Heart left ventricle (tissue), 13 donors: ENCODE measurements at regions not wholly inside any gene's neighbourhood (a gene's known extent, or its start where the extent isn't known, plus 50 kb on each side); places are given as distances from the start of the nearest gene placed in this dataset.
"Not testable (repeated sequence)": the region's sequence is repeated elsewhere in the genome, so short reads cannot be mapped to it uniquely, and the experiment has no call there.

ENCODE experiments used
- POLR2A ChIP-seq, 2 donors: fragments of 450-650 bp; IDR thresholded peaks; one replicate each; pipeline ENCODE4 v1.6.1; 2017; ENCODE audit warnings: antibody characterized with exemption in 2 of 2, mild to moderate bottlenecking in 2 of 2, moderate library complexity in 2 of 2
- TF ChIP-seq, protein P1 (sequence below), 12 donors: fragments of 200-600 bp; sonication (generic) in 4 of 12; IDR thresholded peaks; one replicate each; pipeline versions ENCODE4 v1.5.0 to v1.8.0; 2018 to 2022; ENCODE audit warnings: antibody characterized with exemption in 12 of 12, mild to moderate bottlenecking in 5 of 12
- donor health status: ischemic (EF 13 %, LVEDD 7.1; RV severe dilation, severe dysfunction).
- donor health status: DM: no; HTN: yes; CAD: no.
- donor health status: DM: no; HTN: no; CAD: no.
- donor health status: ischemic (EF 25% LVEDD 6.9; RV normal size, moderate dysfunction).
- donor health status: ischemic (EF 25% LVEDD 5.7; RV mildly dilated, moderate dysfunction).
- donor health status: ischemic (EF 35%, LVEDD 5.7; RV mildly dilated, moderate dysfunction).
- donor health status: nonischemic (EF 11% LVEDD 7.7; RV severe dilation, severe dysfunction).
- donor health status: DM: yes; HTN: yes; CAD: no.
- donor health status: PGD.
- donor health status: ischemic (EF 29% LVEDD 5.4; RV normal size, mild dysfunction).
- donor health status: nonischemic (EF 23%, LVEDD 6.1; RV moderate dilation, normal function).

DNA sequence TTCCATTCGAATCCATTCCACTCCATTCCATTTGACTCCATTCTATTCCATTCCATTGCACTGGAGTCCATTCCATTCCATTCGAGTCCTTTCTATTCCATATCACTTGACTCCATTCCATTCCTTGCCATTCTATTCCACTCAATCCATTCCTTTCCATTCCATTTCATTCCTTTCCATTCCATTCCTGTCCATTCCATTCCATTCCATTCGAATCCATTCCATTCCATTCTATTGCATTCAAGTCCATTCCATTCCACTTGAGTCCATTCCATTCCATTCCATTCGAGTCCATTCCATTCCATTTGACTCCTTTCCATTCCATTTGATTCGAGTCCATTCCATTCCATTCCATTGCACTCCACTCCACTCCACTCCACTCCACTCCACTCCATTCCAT lies 4798.0 kb upstream of the OR11H1 start:
- TF ChIP-seq, protein P1, sequence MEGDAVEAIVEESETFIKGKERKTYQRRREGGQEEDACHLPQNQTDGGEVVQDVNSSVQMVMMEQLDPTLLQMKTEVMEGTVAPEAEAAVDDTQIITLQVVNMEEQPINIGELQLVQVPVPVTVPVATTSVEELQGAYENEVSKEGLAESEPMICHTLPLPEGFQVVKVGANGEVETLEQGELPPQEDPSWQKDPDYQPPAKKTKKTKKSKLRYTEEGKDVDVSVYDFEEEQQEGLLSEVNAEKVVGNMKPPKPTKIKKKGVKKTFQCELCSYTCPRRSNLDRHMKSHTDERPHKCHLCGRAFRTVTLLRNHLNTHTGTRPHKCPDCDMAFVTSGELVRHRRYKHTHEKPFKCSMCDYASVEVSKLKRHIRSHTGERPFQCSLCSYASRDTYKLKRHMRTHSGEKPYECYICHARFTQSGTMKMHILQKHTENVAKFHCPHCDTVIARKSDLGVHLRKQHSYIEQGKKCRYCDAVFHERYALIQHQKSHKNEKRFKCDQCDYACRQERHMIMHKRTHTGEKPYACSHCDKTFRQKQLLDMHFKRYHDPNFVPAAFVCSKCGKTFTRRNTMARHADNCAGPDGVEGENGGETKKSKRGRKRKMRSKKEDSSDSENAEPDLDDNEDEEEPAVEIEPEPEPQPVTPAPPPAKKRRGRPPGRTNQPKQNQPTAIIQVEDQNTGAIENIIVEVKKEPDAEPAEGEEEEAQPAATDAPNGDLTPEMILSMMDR (IDR thresholded peaks at IDR 0.05), result not testable (repeated sequence)
- not testable (repeated sequence) for TF ChIP-seq POLR2A (IDR thresholded peaks at IDR 0.05)
